ENCODE measurements at regions not wholly inside any gene's neighbourhood (a gene's known extent, or its start where the extent isn't known, plus 50 kb on each side); places are given as distances from the start of the nearest gene placed in this dataset.

- TF ChIP-seq CTCF (IDR thresholded peaks at IDR 0.05) (no peak), EP300 (IDR thresholded peaks at IDR 0.05) (no peak), POLR2A (IDR thresholded peaks at IDR 0.05) (no peak)
These were observed 171.8 kb upstream of the MVB12B start for GRCh38 chr9:126154869-126155268.

Measured in suprapubic skin (tissue), 3 donors.